HepG2 (cell line): ENCODE measurements at regions not wholly inside any gene's neighbourhood (a gene's known extent, or its start where the extent isn't known, plus 50 kb on each side); places are given as distances from the start of the nearest gene placed in this dataset.

Experiments
- ATAC-seq: fragments of 200-7000 bp; cut with Tn5 transposase; 3 replicates; pipeline ENCODE4 v1.9.1; 2020; ENCODE audit warnings: mild to moderate bottlenecking, moderate library complexity
- BruUV-seq: library from RNA; stranded (reverse); fragments of 400-500 nt; replicated peaks from 2 replicates; lab custom pipeline; 2021; lab: Mats Ljungman, UMichigan
- CTCF ChIA-PET: fragments of 300-600 bp; formaldehyde crosslinking; extraction: SDS; loops from one replicate; lab custom pipeline; 2021; ENCODE audit warnings: low total read pairs, inconsistent platforms, low intra/inter-chr PET ratio; lab: Yijun Ruan, JAX
- POLR2A ChIA-PET: fragments of 350-600 bp; sonication (Branson Sonifier 250); formaldehyde crosslinking; loops from one replicate; lab custom pipeline; 2020; ENCODE audit warnings: antibody characterized with exemption, inconsistent platforms; lab: Yijun Ruan, JAX
- DNase-seq: peaks from one replicate; pipeline ENCODE4 v3.0.0-alpha.2; 2015; ENCODE audit warnings: low spot score
- FAIRE-seq: peaks from 3 replicates; lab custom pipeline; 2011; peaks lifted over from hg19 to GRCh38; lab: Jason Lieb, UNC
- H2AFZ ChIP-seq: one replicate; pipeline ENCODE4 v1.6.1; 2011; ENCODE audit warnings: low read length, inconsistent platforms
- H3K27ac ChIP-seq: fragments of 300-600 bp; 3 replicates; pipeline ENCODE4 v1.8.0; 2011; ENCODE audit warnings: mixed run types, mild to moderate bottlenecking, mixed read lengths, low read length, inconsistent platforms; ENCODE audit not compliant: insufficient read depth; ENCODE audit errors: extremely low read length
- H3K27me3 ChIP-seq, 2 experiments: fragments of 200-600 bp in 1 of 2; 2 replicates in 1 of 2; 3 replicates in 1 of 2; pipeline versions ENCODE4 v1.6.0 to v1.8.0; 2011; ENCODE audit warnings: low read length in 2 of 2, mild to moderate bottlenecking in 2 of 2, moderate library complexity in 2 of 2, inconsistent platforms in 1 of 2; ENCODE audit not compliant: insufficient read depth in 2 of 2, control insufficient read depth in 1 of 2
- H3K36me3 ChIP-seq, 2 experiments: fragments of 200-600 bp in 1 of 2; replicated peaks in 1 of 2; 2 replicates in 1 of 2; 3 replicates in 1 of 2; pipeline versions ENCODE4 v1.5.1 to v1.8.0; 2011; ENCODE audit warnings: low read length in 2 of 2, inconsistent platforms in 1 of 2; ENCODE audit not compliant: insufficient read depth in 2 of 2, control insufficient read depth in 1 of 2
- H3K4me1 ChIP-seq: 2 replicates; pipeline ENCODE4 v1.5.1; 2012; ENCODE audit warnings: low read length, inconsistent platforms; ENCODE audit not compliant: insufficient read depth
- H3K4me2 ChIP-seq: 2 replicates; pipeline ENCODE4 v1.6.0; 2011; ENCODE audit warnings: low read depth, low read length, inconsistent platforms
- H3K4me3 ChIP-seq, 3 experiments: fragments of 200-600 bp in 1 of 3; sonication (generic), shearing (Covaris generic) in 1 of 3; replicated peaks in 1 of 3; 2 replicates each; pipeline ENCODE4 v1.5.1; 2011 to 2016; ENCODE audit warnings: low read length in 3 of 3, inconsistent platforms in 2 of 3, low read depth in 2 of 3, mild to moderate bottlenecking in 2 of 3, control low read depth in 1 of 3, mixed read lengths in 1 of 3; ENCODE audit not compliant: insufficient read depth in 1 of 3
- H3K79me2 ChIP-seq: one replicate; pipeline ENCODE4 v1.6.1; 2011; ENCODE audit warnings: low read length, inconsistent platforms; ENCODE audit not compliant: insufficient read depth
- H3K9ac ChIP-seq: 2 replicates; pipeline ENCODE4 v1.6.0; 2011; ENCODE audit warnings: mild to moderate bottlenecking, low read depth, low read length, inconsistent platforms; ENCODE audit not compliant: insufficient read depth
- H3K9me3 ChIP-seq: 2 replicates; pipeline ENCODE4 v1.5.1; 2012; ENCODE audit warnings: mild to moderate bottlenecking, low read length
- H4K20me1 ChIP-seq: 2 replicates; pipeline ENCODE4 v1.6.0; 2011; ENCODE audit warnings: inconsistent platforms, mild to moderate bottlenecking, low read length, moderate library complexity; ENCODE audit not compliant: insufficient read depth
- AGO1 ChIP-seq: fragments of 200-400 bp; formaldehyde crosslinking; IDR thresholded peaks from 2 replicates; pipeline ENCODE4 v1.6.1; 2017; ENCODE audit warnings: mild to moderate bottlenecking, low read depth, low read length, moderate library complexity; ENCODE audit not compliant: poor library complexity, severe bottlenecking
- DNMT3B ChIP-seq: conservative IDR thresholded peaks from 2 replicates; pipeline ENCODE4 v1.6.1; 2016; ENCODE audit warnings: missing biosample characterization, control low read depth
- FOXO1 ChIP-seq: sonication (generic); formaldehyde crosslinking; IDR thresholded peaks from 2 replicates; pipeline ENCODE4 v1.4.0; 2020; ENCODE audit warnings: missing genetic modification reagents
- HOXA3 ChIP-seq: sonication (generic); formaldehyde crosslinking; IDR thresholded peaks from 2 replicates; pipeline ENCODE4 v1.5.0; 2020; ENCODE audit warnings: missing genetic modification reagents
- IKZF4 ChIP-seq: sonication (generic); formaldehyde crosslinking; IDR thresholded peaks from 2 replicates; pipeline ENCODE4 v1.5.1; 2020; ENCODE audit warnings: borderline replicate concordance, mild to moderate bottlenecking, low read depth, missing genetic modification reagents; ENCODE audit errors: not compliant biosample characterization
- MBNL3 ChIP-seq: fragments of 250-450 bp; sonication (Bioruptor Pico); conservative IDR thresholded peaks from 2 replicates; pipeline ENCODE4 v1.8.0; 2022; ENCODE audit warnings: mild to moderate bottlenecking, inconsistent platforms
- NFE2 ChIP-seq: sonication (generic); formaldehyde crosslinking; IDR thresholded peaks from 2 replicates; pipeline ENCODE4 v1.4.0; 2020; ENCODE audit warnings: missing genetic modification reagents
- NR2F6 ChIP-seq, 2 experiments: IDR thresholded peaks; 2 replicates each; pipeline ENCODE4 v1.6.1; 2016; ENCODE audit warnings: antibody characterized with exemption in 1 of 2, mild to moderate bottlenecking in 1 of 2
- SIX1 ChIP-seq: sonication (generic); formaldehyde crosslinking; IDR thresholded peaks from 2 replicates; pipeline ENCODE4 v1.4.0; 2020; ENCODE audit warnings: missing genetic modification reagents, borderline replicate concordance
- SYNCRIP ChIP-seq: fragments of 200-400 bp; formaldehyde crosslinking; IDR thresholded peaks from 2 replicates; pipeline ENCODE4 v1.6.1; 2018; ENCODE audit warnings: mild to moderate bottlenecking, low read depth, low read length; ENCODE audit not compliant: insufficient read depth
- THYN1 ChIP-seq: sonication (generic); formaldehyde crosslinking; IDR thresholded peaks from 2 replicates; pipeline ENCODE4 v1.8.1; 2023; ENCODE audit warnings: low read depth, mild to moderate bottlenecking, moderate library complexity, missing genetic modification reagents, borderline replicate concordance
- ZBTB4 ChIP-seq: sonication (generic); formaldehyde crosslinking; IDR thresholded peaks from 2 replicates; pipeline ENCODE4 v1.4.0; 2020; ENCODE audit warnings: missing genetic modification reagents, mild to moderate bottlenecking, borderline replicate concordance
- ZNF205 ChIP-seq: IDR thresholded peaks from 2 replicates; pipeline ENCODE4 v1.6.1; 2018; ENCODE audit warnings: missing biosample characterization, missing genetic modification reagents
- ZNF446 ChIP-seq: sonication (generic); formaldehyde crosslinking; IDR thresholded peaks from 2 replicates; pipeline ENCODE4 v1.5.0; 2020; ENCODE audit warnings: mild to moderate bottlenecking, missing genetic modification reagents
- ZNF792 ChIP-seq: IDR thresholded peaks from 2 replicates; pipeline ENCODE4 v1.6.1; 2016
- ZSCAN30 ChIP-seq: sonication (generic); formaldehyde crosslinking; IDR thresholded peaks from 2 replicates; pipeline ENCODE4 v1.5.0; 2020; ENCODE audit warnings: mild to moderate bottlenecking, missing genetic modification reagents
- WGBS: methylation state at CpG from one replicate; pipeline ENCODE4 v1.1.6; 2017; ENCODE audit warnings: low lambda C conversion rate; 5-methylcytosine and 5-hydroxymethylcytosine counted together
- in situ Hi-C: cut with HindIII; loops from 2 replicates; pipeline ENCODE4 v1.10.0; 2017; ENCODE audit warnings: low pct_unique_long_range_greater_than_20kb; ENCODE audit not compliant: extremely low pct_ligation_motif_present
- intact Hi-C: fragments of 100-400 bp; cut with micrococcal nuclease; formaldehyde crosslinking; loops from one replicate; pipeline ENCODE4 v1.10.0; 2022; ENCODE audit not compliant: unreplicated experiment

GRCh38 chr12:131612092-131612755 lies 98.7 kb upstream of the SFSWAP start:
- intact Hi-C loops (no loop called here), in situ Hi-C loops (loop anchor here (10.0 to 25.0 kb wide), 2 partner anchors 223 to 400 kb away; no protein-coding TSS in a partner anchor)
- H3K4me3 ChIP-seq = no peak overlapping the region
- no peak overlapping the region for H3K9ac ChIP-seq
- H2AFZ ChIP-seq = no peak overlapping the region
- no peak for ATAC-seq
- CTCF ChIA-PET = no interaction called here
- POLR2A ChIA-PET = no interaction called here
- no peaks in the 10 kb centered on the region for H3K36me3 ChIP-seq
- no peaks in the 10 kb centered on the region for H3K9me3 ChIP-seq
- H3K4me2 ChIP-seq = no peak overlapping the region
- no peaks in the 10 kb centered on the region for H3K79me2 ChIP-seq
- no peak for DNase-seq
- FAIRE-seq = no peak
- no peak overlapping the region for H3K27ac ChIP-seq
- H3K4me1 ChIP-seq = no peaks in the 10 kb centered on the region
- WGBS = 11% methylated on average over 3 of the region's 21 CpGs
- peaks cover 21 to 90% of the 10 kb centered on the region in 2 experiments for H3K27me3 ChIP-seq
- H4K20me1 ChIP-seq = 0 out of 2 replicates have a peak, but pooled peaks cover 2% of the 10 kb centered on the region
- no TSS peak for BruUV-seq
- TF ChIP-seq HOXA3 = no peak
- no peak for TF ChIP-seq ZBTB4 (CRISPR knock-in tag)
- no peak for TF ChIP-seq THYN1 (CRISPR knock-in tag)
- no peak for TF ChIP-seq IKZF4
- no peak for TF ChIP-seq NFE2 (CRISPR knock-in tag)
- no peak for TF ChIP-seq ZNF446 (CRISPR knock-in tag)
- no peak for TF ChIP-seq SYNCRIP
- no peak for TF ChIP-seq FOXO1 (CRISPR knock-in tag)
- no peak for TF ChIP-seq AGO1
- no peak for TF ChIP-seq ZNF792
- no peak for TF ChIP-seq MBNL3 (CRISPR knock-in tag)
- no peak for TF ChIP-seq SIX1
- TF ChIP-seq ZNF205 (CRISPR knock-in tag) = no peak
- no peak for TF ChIP-seq DNMT3B (CRISPR knock-in tag)
- no peak for TF ChIP-seq ZSCAN30 (CRISPR knock-in tag)
- no peak for TF ChIP-seq NR2F6 (IDR thresholded peaks at IDR 0.05)
- no peak for TF ChIP-seq NR2F6 (CRISPR knock-in tag; IDR thresholded peaks at IDR 0.05)
- TF ChIP-seq, all 625 proteins: peak for 0
